ENCODE measurements at regions not wholly inside any gene's neighbourhood (a gene's known extent, or its start where the extent isn't known, plus 50 kb on each side); places are given as distances from the start of the nearest gene placed in this dataset.
"Not testable (repeated sequence)": the region's sequence is repeated elsewhere in the genome, so short reads cannot be mapped to it uniquely, and the experiment has no call there.

DNA sequence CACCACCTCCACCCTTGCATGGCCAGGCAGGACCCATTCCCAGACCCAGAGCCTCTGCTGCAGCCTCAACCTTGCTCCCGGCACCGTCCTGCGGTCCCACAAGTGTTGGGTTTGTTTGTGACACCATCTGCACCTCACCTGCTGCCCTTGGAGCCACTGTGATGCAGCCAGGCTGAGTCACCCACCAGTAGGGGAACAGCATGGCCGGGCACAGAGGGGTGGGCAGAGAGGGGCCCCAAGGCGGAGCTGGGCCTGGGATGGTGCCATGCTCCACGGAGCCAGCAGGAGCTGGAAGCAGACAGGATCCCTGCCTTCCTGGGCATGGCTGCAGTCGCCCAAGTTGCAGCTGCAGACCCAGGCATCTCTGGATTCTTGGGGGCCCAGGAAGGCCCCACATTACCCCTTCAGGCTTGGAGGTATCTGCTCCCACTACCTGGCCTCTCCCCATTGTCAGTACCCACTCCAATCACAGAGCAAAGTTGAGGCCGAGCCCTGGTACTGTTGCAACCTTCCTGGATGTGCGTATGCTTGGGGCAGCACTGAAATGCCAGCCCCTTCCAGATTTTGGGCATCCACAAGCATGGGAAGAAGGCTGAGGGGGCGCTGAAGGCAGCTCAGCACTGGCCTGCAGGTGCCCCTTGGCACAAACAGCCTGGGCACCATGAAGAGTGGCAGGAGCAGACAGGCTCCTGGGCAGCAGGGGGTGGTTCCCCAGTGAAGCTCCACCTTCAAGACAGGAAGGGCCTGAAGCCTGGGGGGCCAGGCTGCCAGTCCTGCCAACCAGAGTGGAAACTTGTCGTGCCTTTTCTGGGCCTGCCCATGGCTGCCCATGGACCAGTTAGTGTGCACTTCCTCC is 172.8 kb downstream of the MATN1 start:
- DNase-seq: no peak

GRCh38 chr1:30549872-30550271 is 173.5 kb downstream of the MATN1 start:
- not testable (repeated sequence) for DNase-seq

GRCh38 chr1:30548294-30548693 is 175.1 kb downstream of the MATN1 start:
- DNase-seq: no peak

- not testable (repeated sequence) for DNase-seq
Measured at GRCh38 chr1:30547326-30547725, 176.1 kb downstream of the MATN1 start.

GRCh38 chr1:30545365-30545764 is 178.0 kb downstream of the MATN1 start:
- no peak for DNase-seq

DNA sequence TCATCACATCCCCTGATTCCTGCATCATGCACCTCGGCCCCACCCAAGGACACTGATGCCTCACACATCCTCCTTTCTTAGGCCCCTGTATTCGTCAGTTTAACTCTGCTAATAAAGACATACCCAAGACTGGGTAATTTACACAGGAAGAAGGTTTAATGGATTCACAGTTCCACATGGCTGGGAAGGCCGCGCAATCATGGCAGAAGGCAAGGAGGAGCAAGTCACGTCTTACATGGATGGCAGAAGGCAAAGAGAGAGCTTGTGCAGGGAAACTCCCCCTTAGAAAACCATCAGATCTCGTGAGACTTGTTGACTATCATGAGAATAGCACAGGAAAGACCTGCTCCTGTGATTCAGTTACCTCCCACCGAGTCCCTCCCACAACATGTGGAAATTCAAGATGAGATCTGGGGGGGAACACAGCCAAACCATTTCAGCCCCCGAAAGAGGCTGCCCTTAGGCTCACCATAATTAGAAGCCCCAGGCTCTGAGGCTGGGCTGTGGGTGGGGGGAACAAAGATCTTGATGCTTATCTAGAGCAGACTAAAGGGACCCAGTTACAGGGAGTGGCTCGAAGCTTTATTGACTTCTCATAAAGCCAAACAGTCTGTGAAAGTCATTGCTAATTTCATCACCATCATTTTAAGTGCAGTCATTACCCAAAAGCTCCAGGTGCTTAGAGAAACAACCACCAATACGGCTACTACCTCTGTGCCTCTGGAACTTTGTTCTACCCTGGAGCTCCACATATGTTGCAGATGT is 181.5 kb downstream of the MATN1 start:
- no peak for DNase-seq

DNA sequence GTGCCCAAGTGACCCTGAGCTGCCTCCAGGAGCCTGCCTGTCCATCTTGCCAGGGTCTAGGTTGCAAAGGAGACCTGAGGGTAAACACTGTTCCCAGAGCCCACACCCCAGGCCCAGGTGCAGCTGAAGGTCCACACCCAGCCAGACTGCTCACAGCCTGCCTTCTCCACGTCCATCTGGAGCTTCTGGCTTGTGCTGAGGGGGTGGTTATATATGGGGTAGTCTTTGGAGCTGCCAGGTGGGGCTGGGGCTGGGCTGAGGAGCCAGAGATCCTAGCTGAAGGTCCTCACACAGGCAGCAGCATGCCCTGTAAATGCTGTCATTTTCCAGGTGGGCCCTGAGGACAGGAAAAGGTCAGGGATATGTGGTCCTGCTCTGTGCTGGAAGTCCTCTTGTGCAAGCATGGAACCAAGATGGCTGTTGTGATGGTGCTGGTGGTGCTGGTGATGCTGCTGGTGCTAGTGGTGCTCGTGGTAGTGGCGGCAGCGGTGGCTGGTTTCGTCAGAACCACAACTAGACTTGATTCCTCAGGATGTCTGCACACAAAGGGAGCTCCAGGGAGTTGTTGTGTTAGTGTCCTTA is 182.7 kb downstream of the MATN1 start:
- no peak for DNase-seq

GRCh38 chr1:30539884-30540283 is 183.5 kb downstream of the MATN1 start:
- no peak for DNase-seq

- DNase-seq: no peak
Measured at GRCh38 chr1:30538993-30539867, 184.2 kb downstream of the MATN1 start.

GRCh38 chr1:30538226-30538992 is 185.0 kb downstream of the MATN1 start:
- DNase-seq: no peak

DNA sequence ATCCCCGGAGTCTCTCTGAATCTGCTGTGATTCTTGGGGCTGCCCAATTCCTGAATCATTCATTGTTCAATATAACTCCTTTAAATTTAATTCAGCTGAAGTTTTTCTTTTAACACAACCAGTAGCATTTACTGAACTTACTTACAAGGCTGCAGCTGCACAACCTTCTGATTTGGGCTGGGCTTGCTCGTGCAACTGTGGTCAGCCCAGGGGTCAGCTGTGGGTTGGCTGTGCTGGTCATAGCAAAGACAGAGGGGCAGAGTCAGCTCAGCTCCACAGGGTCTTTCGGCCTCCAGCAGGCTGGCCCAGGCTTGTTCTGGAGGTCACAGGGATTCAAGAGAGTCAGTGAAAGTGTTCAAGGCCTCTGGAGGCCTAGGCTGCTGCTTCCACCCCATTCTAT is 186.1 kb downstream of the MATN1 start:
- DNase-seq: no peak

DNA sequence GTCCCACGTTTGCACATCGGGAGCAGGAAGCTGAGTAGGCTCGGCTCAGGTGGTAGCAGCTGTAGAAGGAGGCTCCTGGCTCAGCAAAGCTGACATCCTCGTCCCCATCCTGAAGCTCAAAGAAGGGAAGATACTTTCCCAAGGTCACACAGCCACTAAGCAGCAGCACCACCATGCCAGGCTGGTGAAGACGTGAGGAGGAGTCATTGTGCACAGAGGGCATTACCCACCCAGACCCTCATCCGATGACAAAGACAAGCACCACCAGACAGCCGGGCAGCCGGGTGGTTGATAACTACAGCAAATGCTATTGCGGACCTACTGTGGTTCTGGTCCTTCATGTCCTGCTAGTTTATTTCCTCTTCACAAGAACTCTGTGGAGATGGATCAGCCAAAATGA is 186.9 kb downstream of the MATN1 start:
- no peak for DNase-seq

DNA sequence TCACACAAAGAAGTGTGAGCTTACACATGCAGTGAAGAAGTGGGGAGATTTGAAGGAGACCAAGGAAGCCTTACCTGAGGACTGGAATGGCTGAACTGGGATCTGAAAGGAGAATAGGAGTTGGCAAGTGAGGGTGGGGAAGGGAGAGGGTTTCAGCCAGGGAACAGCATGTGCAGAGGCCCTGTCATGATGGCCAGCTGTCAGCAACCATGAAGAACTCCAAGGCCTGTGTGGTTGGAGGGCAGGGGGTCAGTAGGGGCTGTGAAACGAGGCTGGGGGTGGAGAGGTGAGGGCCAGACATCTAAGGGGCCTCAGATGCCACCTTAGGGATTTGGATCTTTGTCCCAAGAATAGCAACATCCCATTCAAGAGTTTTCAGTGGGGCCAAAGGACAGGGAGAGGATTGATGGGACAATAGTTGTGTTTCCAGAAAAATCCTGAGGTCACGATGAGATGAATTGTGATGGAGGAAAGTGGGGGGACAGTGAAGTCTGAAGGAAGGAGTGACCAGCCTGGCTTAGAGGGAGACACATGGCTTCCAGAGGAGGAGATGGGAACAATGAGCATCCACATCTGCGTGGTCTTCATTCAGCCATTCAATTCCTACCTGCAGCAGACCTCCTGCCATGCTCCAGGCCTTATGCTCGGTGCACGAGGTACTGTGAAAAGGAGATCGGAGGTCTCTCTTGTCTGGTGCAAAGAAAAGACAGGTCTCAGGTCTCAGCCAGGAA is 187.6 kb downstream of the MATN1 start:
- no peak for DNase-seq

- DNase-seq: no peak
Measured at GRCh38 chr1:30534551-30534940, 188.8 kb downstream of the MATN1 start.

DNA sequence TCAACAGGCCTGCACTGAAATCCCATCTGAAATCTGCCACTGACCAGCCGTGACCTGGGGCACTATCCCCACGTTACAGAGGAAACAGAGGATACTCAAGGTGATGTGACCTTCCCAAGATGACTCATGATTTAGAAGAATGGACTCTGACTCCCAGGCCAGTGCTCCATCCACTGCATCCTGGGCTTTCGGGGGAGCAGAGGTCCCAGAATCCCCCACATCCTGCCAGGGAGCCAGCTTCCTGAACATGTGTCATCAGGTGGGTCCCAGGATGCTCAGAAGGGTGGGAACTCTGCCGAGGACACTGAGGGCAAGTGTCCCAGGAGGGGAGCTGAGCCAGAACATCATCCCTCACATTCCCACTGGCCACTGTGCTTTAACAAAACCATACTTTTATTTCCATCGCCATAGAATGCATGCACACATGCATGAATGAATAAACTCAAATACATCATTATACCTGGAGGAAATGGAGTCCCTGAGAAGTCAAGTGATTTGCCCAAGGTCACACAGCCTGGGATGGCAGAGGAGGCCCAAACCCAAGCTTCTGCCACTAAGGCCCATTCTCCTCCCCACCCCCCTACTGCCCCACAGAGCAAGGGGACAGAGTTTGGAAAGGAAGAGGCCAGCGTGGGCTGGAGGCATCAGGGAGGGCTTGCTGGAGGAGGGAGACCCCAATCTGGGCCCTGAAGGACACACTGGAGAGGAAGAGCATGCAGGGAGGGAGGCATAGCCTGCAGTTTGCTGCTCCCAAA is 189.4 kb downstream of the MATN1 start:
- DNase-seq: no peak

DNA sequence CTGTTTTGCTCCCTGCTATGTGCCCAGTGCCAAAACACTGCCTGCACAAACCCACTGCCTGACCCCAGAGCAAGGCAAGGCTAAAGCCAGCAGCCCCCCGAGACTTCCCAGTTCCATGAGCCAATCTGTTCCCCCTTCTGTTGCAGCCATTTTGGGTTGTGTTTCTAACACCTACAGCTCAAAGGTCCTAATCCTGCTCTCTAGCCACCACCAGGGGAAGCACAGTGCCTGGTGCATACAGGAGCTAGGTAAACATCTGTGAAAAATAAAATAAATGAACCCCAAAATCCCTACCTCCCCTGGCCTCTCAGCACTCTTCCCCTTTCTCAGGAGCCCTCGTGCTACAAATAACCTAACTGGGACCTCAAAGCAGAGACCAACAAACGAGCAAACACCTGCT is 190.2 kb downstream of the MATN1 start:
- no peak for DNase-seq

DNA sequence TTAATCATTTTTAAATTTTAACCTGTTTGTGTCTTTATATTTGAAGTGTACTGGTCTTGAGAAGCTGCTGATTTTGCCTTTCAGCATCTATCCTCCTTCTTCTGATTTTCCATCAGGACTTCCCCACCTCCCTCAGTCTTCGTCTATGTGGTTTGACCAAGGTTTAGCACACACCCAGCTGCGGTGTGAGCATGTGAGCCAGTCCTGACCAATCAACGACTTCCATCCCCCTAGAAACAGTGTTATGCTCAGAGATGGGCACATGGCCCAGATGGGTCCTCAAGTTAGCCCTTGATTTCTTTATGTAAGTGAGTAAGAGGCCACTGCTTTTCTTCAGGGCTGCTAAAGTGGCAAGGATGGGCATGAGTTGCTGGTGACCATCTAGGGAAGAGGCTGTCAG is 190.8 kb downstream of the MATN1 start:
- DNase-seq: no peak

- no peak for DNase-seq
Measured at GRCh38 chr1:30527511-30528140, 195.8 kb downstream of the MATN1 start.

GRCh38 chr1:30526652-30527345 is 196.6 kb downstream of the MATN1 start:
- no peak for DNase-seq
